Dermis microvascular lymphatic vessel endothelial cell (primary cell): ENCODE measurements at regions not wholly inside any gene's neighbourhood (a gene's known extent, or its start where the extent isn't known, plus 50 kb on each side); places are given as distances from the start of the nearest gene placed in this dataset.

Source experiments
- DNase-seq, 2 donors: peaks; one replicate each; pipeline versions ENCODE4 v3.0.0 to v3.0.0-alpha.2; 2010; ENCODE audit warnings: low read depth in 2 of 2

DNA sequence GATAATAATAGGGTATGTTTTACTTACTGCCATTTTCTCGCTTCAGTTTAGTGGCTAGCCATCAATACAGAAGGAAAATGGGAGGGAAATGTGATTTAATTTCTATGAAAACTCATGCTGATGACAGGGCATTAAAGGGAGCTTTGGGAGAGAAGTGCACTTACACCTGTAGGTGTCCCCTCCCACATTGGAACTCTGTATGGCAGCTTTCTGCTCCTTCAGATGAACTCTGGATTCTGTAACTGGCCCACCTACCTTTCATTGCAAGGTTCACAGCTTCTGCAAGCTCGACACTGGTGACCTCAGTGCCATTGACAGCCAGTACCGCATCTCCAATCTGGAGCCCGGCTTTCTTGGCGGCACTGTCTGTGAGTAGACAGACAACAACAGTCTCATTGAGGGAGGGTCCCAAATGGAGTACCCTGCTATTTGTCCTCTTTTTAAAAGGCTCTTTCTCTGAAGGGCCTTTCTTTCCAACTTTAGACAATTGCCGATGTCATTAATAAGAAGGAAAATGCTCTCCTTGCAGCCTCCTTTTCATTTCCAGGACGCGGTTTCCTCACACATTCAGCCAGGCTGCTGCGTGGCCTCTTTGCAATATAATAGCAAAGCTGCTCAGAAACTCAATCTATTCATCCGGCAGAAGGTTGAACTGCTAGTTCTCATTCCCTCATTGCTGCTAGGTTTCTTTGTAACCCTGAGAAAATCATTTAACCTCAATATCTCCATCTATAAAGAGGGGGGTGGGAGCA, 63.6 kb downstream of the NUDT12 start:
- DNase-seq: no peak

DNA sequence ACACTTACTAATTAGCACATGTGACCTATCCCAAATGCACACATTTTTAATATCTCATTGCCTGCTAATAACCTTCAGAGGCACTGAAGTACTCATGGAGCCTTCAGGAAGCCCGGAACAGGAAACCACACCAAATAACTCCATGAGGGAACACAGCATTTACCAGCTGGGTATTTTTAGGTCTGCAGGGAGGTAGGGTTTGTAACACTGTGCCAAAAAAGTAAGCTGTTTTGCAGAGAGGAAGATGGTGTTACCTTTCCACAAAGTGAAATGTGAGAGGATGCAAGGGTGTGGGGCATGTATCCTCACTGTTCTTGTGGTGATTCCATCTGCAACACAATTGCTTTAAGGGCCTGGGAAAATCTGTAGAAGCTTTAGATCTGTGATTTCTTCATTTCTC, 64.4 kb downstream of the NUDT12 start:
- DNase-seq: no peak

- DNase-seq: no peak
Observed at GRCh38 chr5:103497781-103498180, 64.8 kb downstream of the NUDT12 start.

GRCh38 chr5:103490030-103490739, 72.4 kb downstream of the NUDT12 start:
- DNase-seq: no peak

DNA sequence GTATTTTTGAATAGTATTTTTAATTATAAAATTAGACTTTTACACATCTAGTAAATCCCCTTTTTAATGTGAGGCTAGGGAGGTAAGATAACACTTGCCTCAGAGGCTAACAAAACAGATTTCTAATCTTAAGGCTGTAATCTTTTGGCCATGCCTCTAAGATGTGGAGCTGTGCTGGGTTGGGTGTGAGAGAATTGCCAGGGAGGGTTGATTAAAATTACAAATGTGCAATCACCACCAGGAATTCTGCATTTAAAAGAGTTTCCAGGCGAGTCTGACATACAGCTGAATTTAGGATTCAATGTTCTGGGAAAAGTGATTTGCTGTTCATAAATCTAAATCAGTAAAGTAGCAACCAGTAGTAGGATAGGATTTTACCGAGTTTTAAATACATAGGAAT, 73.3 kb downstream of the NUDT12 start:
- DNase-seq: no peak

DNA sequence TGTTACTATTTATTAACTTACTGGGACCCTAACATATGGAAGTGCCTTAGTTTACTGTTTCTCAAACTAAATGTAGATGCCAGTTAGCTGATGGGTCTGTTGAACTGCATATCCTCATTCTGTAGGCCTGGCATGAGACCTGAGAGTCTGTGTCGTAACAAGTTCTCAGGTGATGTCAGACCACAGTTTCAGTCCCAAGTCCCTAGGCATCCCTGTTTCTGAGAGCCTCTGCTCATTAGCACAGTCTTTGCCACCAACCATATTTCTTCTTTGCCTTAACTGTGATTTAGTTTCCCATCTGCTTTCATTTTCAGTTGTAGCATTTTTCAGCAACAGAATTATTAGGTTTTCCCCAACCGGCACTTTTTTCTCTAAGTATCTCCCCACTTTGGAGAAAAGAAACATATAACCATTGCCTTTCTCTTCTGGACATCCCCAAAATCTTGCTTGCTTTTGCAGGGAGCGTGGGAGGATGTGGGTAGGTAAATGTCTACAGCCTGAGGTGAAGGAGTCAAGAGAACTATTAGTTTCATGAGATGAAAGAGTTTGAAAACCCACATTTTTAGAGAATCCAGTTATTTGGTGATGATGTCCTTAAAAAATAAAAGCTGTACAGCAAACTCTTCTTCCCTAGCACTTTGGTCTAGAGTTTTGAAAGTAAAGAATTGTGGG, 74.6 kb downstream of the NUDT12 start:
- no peak for DNase-seq

DNA sequence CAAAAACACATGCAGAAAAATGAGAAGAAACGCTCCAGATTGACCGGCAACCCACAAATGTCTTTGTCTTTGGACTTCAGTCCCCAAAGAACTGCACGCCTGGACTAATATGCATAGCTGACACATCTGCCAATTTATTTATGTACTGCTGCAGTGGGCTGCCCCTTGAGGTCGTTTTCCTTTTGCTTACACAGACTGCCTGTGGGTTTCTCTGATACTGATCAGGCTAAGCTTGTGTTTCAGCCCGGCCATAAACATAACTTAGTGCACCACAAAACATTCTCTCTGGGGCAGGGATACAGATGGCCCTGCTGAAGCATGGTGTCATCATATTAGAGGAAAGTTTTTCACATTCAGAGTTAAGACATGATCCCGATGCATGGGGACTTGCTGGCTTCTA, 75.4 kb downstream of the NUDT12 start:
- DNase-seq: no peak

- DNase-seq: no peak
Observed at GRCh38 chr5:103486739-103487138, 75.8 kb downstream of the NUDT12 start.

DNA sequence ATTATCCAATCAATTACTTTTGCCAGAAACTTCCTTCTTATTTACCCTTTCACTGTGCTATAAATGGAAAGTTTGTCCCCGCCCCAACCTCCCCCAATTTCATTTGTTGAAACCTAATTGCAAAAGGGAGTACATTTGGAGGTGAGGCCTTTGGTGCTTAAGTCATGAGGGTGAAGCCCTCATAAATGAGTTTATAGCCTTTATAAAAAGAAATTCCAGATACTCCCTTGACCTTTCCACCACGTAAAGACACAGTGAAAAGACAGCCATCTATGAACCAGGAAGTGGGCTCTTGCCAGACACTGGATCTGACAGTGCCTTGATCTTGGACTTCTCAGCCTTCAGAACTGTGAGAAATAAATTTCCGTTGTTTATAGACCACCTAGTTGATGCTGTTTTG, 82.3 kb downstream of the NUDT12 start:
- no peak for DNase-seq

DNA sequence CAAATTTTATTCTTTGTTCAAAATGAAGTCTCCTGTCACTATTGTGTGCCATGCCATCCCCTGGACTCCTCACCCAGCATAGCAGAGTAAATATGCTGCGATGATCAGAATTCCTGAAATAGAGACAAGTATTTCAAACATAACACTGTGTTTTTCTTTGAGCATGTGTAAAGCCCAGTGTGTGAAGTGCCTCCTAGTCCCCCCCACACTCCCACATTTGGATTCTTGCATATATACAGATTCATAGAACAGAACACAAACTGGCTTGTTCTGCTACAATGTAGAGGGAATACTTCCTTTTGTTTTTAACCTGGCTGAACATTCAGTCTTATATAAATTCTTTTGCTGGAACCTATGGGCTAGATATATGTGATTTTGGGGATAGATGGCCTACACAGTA, 84.9 kb downstream of the NUDT12 start:
- DNase-seq: no peak

DNA sequence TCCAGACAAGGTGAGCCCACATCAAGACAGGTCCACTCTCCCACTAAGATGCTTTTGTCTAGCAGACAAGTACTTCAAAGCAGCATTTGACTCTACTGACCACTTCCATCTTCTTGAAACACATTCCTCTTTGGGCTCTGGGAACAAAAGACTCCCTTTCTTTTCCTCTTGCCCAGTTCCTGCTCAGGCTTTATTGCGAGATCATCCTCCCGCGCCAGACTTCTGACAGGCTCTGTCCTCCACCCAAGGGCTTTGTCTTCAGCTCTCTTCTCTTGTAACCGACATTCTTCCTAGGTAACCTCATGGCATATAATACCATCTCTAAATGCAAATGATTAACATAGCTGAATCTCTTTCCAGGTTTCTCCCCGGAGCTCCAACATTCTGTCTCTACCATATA, 85.8 kb downstream of the NUDT12 start:
- DNase-seq: no peak

GRCh38 chr5:103475629-103476240, 86.9 kb downstream of the NUDT12 start:
- DNase-seq: peak; percentile 12 to 51

GRCh38 chr5:103474677-103475076, 87.9 kb downstream of the NUDT12 start:
- no peak for DNase-seq

- DNase-seq: no peak
Observed at GRCh38 chr5:103473725-103474124, 88.9 kb downstream of the NUDT12 start.

- DNase-seq: no peak
Observed at GRCh38 chr5:103472830-103473229, 89.8 kb downstream of the NUDT12 start.

DNA sequence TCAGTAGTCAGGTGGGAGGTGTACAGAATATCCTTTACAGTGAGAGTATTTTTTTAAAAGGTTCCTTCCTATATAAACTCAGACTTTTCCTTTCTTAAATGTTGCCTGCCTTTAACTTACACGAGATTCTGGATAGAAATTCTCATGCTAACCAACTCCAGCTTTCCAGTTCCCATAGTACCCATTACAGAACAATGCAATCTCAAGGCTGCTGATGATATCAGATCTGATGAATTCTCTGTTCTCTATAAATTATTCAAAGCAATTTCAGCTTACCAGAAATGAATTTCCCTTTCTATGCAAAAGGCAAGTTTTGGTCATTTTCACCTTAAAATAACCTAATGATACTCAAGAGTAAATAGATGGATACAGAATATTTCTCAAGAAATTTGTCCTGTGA, 90.3 kb downstream of the NUDT12 start:
- DNase-seq: no peak

DNA sequence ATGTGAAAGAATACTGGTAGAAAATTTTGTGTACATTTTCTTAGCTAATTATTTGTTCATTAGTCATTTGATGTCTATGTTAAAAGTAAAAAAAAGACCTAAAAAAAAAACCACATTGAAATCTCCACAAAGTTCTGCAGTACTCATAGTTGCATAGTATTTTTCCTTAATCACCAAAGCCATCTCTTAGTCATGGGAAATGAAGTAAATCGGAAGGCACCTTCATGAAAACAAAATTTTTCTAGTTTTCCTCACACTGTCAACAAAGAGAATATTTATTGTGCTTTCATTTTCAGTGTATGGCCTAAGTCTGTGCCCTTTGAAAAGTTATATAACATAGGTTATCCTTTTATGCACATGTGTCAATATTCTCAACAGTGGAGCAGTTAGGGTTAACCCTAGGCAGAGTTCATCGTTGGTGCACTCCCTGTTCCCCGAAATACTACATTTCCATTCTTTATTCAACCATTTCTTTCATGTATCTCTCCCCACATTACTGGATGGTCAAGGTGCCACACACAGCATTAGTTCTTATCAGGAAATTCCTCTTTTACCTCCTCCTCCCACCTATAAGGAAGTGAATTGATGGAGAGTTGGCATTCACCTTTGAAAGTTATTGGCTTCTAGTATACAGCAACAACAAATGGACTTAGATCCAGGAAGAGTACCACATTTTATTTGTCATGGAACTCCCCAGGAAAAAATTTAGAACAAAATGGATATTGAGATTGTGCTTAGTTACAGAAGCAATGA, 93.1 kb downstream of the NUDT12 start:
- DNase-seq: peak in 1 of 2 donors; percentile 19

DNA sequence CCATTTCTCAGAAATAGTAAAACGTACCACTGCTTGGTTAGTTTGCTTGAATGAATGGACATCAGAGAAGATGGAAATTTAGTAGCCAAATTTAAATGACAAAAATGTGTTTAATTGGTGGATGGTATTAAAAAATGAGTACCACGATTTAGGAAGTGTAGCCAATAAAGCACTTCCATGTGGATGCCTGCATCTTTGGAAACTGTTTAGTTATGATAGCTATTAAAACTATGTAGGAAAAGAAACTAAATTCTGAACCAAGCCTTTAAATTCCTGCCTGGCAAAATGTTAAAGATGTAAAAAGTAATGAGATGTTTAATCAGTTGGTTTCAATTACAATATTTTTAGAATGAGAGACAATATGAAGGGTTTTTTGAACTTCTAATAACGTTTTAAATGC, 94.8 kb downstream of the NUDT12 start:
- DNase-seq: no peak

DNA sequence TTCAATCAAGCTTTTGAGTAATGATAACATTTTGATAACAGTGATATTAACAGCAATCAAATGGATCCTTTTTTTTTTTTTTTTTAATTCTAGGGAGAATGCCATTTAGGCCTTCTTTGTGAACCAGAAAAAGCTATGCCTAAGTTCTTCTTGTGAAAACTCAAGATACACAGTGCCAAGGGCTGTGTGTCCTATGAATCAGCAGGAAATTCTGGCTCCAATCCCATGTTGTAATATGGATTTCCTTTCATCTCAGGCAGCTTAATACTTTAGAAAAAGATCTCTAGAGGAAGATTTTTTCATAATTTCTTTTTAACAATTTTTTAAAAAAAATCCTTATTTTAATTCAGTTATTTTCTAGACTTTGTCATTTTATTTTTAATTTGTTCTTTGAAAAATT, 96.1 kb downstream of the NUDT12 start:
- DNase-seq: peak; percentile 27 to 83

- DNase-seq: no peak
Observed at GRCh38 chr5:103465891-103466290, 96.7 kb downstream of the NUDT12 start.

GRCh38 chr5:103464835-103465484, 97.6 kb downstream of the NUDT12 start:
- no peak for DNase-seq
